ENCODE measurements at regions not wholly inside any gene's neighbourhood (a gene's known extent, or its start where the extent isn't known, plus 50 kb on each side); places are given as distances from the start of the nearest gene placed in this dataset.

DNA sequence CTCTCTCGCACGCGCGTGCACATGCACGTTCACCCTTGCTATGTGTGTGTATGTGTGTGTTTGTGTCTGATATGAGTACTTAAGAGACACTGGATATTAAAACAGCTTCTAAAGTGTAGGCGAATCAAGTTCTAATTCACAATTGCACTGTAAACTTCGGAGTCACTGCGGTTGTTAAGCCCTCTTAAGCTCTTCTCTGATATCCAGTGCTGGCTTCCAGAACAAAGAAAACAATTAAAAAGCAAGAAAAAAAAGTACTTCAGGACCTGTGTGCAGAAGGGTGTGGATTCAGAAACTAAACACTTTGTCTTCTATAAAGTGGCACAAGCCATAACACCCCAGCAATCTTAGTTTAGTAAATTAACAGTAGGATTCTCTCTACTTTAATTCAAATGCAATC, 300.2 kb downstream of the PCDH7 start:
- TF ChIP-seq EZH2phosphoT487 (IDR thresholded peaks at IDR 0.05; ENCODE audit: borderline replicate concordance) = no peak
- TF ChIP-seq, protein P1, sequence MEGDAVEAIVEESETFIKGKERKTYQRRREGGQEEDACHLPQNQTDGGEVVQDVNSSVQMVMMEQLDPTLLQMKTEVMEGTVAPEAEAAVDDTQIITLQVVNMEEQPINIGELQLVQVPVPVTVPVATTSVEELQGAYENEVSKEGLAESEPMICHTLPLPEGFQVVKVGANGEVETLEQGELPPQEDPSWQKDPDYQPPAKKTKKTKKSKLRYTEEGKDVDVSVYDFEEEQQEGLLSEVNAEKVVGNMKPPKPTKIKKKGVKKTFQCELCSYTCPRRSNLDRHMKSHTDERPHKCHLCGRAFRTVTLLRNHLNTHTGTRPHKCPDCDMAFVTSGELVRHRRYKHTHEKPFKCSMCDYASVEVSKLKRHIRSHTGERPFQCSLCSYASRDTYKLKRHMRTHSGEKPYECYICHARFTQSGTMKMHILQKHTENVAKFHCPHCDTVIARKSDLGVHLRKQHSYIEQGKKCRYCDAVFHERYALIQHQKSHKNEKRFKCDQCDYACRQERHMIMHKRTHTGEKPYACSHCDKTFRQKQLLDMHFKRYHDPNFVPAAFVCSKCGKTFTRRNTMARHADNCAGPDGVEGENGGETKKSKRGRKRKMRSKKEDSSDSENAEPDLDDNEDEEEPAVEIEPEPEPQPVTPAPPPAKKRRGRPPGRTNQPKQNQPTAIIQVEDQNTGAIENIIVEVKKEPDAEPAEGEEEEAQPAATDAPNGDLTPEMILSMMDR (conservative IDR thresholded peaks at IDR 0.05; ENCODE audit: low read length) = no peak

Data from Loucy (cell line).